Jurkat, Clone E6-1 (cell line): ENCODE measurements at regions not wholly inside any gene's neighbourhood (a gene's known extent, or its start where the extent isn't known, plus 50 kb on each side); places are given as distances from the start of the nearest gene placed in this dataset.

Source experiments
- DNase-seq: peaks from one replicate; pipeline ENCODE4 v3.0.0-alpha.2; 2011; ENCODE audit warnings: low read depth, low spot score
- H3K4me3 ChIP-seq: 2 replicates; pipeline ENCODE4 v1.5.1; 2011; ENCODE audit warnings: mild to moderate bottlenecking, low read length, control low read depth, moderate library complexity

DNA sequence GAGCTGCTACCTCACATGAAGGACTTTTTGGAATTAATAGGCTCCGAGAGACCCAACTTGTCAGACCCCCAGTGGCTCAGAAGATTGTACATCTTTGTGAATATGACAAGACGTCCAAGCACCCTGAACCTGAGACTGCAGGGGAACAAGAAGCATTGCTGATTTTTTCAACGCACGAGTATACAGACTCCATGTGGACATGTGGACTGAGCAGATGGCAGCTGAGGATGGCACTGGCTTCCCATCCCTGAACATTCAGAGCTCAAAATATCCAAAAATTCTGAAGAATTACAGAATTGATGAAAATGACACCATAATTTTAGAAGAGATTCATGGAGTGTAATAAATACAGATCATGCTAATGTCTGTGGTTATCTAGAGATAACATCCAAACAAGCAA lies 254.1 kb downstream of the MZT1 start:
- no peak overlapping the region for H3K4me3 ChIP-seq
- DNase-seq = no peak

DNA sequence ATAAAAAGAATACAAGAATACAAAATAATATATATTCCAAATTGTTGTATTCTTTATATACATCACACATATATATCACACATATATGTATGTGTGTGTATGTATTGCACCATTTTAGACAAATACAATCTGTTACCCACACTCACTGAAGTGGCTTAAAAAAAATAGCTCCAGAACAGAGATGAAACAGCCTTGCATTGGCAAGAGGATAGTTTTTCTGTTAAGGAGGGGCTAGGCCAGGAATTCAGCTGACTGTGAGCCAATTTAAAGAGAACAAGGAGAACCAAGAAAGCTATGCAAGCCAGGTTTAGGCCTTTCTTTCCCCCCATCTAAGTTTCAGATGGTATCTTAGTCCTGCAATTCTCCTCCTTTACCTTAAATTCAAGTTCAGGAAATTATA lies 257.5 kb downstream of the MZT1 start:
- no peak overlapping the region for H3K4me3 ChIP-seq
- no peak for DNase-seq

DNA sequence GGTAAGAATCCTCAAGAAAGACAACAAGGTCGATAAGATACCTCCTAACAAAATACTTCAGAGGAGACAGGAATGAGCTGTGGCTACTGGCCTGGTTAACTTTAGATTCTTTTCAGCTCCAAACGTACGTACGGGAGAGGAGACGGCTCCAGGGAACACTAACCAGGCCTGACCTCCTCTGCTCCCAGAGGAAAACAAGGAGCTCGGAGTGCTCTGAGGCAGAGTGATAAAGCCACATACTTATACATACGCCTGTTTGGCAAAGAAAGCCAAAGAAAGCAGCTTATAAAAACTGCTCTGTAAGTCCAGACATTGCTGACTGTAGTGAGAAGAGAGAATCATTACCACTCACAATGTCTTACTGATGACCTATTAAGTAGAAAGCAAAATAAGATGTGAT lies 263.9 kb downstream of the MZT1 start:
- no peak overlapping the region for H3K4me3 ChIP-seq

GRCh38 chr13:72462726-72463125 lies 264.7 kb downstream of the MZT1 start:
- no peak overlapping the region for H3K4me3 ChIP-seq
- no peak for DNase-seq

More for the DNA sequence above, 263.9 kb downstream of the MZT1 start:
- no peak for DNase-seq

DNA sequence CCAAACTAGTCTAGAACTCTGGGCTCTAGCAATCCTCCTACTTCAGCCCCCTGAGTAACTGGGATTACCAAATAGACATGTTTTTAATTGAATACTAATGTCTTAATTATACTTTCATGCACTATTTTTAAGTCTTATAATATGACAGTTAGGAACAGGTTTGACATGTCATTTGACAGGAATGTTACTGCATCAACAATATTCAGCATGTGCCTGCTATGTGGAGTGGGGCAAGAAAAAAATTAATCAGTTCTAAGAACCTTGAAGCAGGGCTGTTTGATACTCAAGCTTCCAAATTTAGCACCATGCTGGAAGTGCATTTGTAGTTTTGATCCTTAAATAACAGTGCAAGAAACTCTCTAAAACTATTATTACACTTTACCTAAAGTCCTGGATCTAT lies 265.3 kb downstream of the MZT1 start:
- no peak for DNase-seq
- no peak overlapping the region for H3K4me3 ChIP-seq

- DNase-seq = no peak
- no peak overlapping the region for H3K4me3 ChIP-seq
Observed at GRCh38 chr13:72458701-72459100, 268.7 kb downstream of the MZT1 start.

- DNase-seq = no peak
- H3K4me3 ChIP-seq = no peak overlapping the region
Observed at GRCh38 chr13:72457151-72457550, 270.3 kb downstream of the MZT1 start.

GRCh38 chr13:72456486-72456885 lies 270.9 kb downstream of the MZT1 start:
- H3K4me3 ChIP-seq = no peak overlapping the region
- no peak for DNase-seq

DNA sequence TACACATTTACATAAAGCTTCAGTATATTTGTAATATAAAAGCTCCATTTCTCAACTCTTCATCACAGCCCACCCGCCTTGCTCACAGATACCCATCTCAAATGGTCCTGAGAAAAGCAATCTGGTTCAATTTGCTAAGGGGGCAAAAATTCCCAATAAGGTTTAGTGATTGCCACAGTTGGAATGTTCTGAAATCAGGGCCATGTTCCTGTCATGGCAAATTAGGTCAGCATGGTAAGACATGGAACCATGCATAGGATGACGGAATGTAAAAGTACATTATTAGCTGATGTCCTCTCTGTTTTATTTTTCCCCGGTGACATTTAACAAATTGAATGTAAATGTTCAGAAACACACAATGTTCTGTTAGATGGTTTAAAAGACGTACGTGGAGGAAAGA lies 274.3 kb downstream of the MZT1 start:
- DNase-seq = no peak
- no peak overlapping the region for H3K4me3 ChIP-seq

DNA sequence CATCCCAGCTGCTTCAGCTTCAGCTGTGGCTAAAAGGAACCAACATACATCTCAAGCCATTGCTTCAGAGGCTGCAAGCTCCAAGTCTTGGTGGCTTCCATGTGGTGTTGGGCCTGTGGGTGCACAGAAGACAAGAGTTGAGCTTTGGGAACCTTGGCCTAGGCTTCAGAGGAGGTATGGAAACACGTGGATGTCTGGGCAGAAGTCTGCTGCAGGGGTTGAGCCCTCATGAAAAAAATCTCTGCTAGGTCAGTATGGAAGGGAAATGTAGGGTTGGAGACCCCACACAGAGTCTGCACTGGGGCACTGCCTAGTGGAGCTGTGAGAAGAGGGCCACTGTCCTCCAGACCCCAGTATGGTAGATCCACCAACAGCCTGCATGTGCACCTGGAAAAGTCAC lies 279.3 kb downstream of the MZT1 start:
- no peak for DNase-seq
- no peak overlapping the region for H3K4me3 ChIP-seq

DNA sequence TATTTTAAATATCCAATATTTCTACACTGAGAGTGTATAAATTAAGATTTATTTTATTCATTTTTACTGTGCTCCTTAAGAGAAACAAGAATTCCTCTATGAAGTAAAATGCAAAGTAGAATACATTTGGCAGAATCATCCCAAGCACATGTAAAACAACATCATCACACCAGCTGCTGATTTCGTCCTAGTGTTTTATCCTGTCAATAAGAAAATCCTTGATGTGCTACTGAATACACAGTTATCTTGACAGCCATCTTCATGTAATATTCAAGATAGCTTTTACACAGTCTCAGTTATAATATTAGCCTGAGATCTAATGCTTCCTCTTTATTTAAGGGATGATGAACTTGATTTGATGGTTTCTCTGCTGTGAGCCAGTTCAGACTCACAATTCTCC lies 282.4 kb downstream of the MZT1 start:
- DNase-seq = no peak
- no peak overlapping the region for H3K4me3 ChIP-seq

- no peak overlapping the region for H3K4me3 ChIP-seq
- no peak for DNase-seq
Observed at GRCh38 chr13:72437458-72437857, 290.0 kb downstream of the MZT1 start.

DNA sequence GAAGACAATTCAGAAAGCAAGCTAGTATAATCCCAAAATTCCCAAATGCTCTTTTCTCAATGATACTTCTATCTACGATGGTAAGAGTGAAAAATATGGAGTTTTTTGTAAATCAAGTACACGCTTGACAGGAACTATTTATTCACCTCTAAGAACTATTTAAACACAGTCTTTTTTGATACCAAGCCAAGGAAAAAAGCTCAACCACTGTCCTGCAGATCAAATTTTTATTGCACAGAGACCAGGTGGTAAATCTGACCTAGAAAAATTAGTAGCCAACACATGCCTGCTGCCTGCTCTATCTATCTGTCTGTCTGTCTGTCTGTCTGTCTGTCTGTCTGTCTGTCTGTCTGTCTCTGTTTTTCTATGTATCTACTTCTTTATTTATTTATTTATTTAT lies 292.2 kb downstream of the MZT1 start:
- no peak overlapping the region for H3K4me3 ChIP-seq
- DNase-seq = no peak

GRCh38 chr13:72431981-72432682 lies 295.3 kb downstream of the MZT1 start:
- H3K4me3 ChIP-seq = no peak overlapping the region
- no peak for DNase-seq

DNA sequence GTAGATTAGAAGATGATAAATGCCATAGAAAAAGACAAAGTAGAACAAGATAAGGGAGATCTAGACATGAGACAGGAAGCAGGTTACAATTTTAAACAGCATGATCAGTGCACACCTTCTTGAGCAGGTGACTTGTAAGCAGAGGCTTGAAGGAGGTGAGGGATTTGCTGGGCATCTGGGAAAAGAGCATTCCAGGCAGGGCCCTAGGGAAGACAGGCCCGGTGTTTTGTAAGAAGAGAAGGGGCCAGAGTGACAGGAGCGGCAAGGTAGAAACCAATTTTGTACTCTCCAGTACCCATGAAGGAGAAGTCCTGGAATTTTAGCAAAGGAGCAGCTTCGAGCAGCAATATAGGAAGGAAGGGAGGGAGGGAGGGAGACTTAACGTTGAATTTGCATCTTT lies 296.5 kb downstream of the MZT1 start:
- DNase-seq = no peak
- no peak overlapping the region for H3K4me3 ChIP-seq

GRCh38 chr13:72427757-72428528 lies 299.5 kb downstream of the MZT1 start:
- no peak for DNase-seq
- H3K4me3 ChIP-seq = no peak overlapping the region

DNA sequence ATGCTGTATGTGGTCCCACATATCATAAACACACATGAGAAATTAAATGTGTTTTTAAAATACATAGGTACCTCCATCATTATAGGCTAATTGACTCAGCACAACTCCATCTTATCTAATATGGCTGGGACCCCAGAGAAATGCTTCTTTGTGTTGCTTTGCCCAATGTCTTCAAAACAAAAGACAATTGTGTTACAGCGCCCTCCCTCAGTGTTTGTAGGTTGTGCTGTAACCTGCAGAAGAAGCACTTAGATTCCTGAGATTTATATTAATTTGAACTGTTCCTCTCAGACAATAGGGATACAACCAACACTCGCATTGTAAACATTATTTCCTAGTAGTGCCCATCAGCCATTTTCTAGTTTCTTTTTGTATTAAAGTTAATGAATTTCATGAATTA lies 303.4 kb downstream of the MZT1 start:
- no peak overlapping the region for H3K4me3 ChIP-seq
- DNase-seq = no peak

DNA sequence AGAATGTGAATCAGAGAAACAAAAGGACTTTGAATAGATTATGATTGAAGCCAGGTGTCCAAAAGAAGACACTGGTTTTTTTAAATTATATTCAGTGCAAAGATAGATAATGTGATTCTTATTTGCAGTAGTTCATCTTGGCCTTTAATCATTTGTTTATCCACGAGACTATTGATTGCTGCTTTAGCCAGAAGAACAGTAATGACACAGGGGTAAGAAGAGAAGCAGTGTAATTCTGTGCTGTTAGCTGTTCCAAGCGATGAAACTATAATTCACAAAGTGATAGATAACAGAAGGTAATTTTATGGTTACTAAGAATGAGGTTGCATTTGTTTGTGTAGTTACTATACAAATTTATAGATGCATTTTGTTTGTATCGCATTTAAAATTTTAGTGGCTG lies 311.6 kb downstream of the MZT1 start:
- no peak for DNase-seq
- H3K4me3 ChIP-seq = no peak overlapping the region

DNA sequence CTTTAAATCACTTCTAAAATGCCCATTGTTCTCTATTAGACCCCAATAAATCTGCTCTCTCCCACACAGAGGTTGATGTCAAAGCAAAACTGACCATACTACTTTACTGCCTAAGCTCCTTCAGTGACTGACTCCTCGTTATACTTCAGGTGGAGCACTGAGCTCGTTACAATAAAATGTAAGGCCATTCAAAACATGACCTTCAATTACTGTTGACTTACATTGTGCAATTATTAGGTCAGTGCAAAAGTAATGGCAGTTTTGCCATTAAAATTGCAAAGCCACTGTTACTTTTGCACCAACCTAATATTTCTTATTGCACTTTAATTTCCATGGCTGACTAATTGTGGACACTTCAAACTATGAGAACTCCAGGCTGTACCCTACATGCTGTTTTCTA lies 314.9 kb downstream of the MZT1 start:
- DNase-seq = no peak
- no peak overlapping the region for H3K4me3 ChIP-seq

GRCh38 chr13:72405441-72405840 lies 322.0 kb downstream of the MZT1 start:
- DNase-seq = no peak
- H3K4me3 ChIP-seq = no peak overlapping the region
